GM19023 (cell line): ENCODE measurements at regions not wholly inside any gene's neighbourhood (a gene's known extent, or its start where the extent isn't known, plus 50 kb on each side); places are given as distances from the start of the nearest gene placed in this dataset.

ENCODE experiments used
- ATAC-seq: cut with Tn5 transposase; IDR thresholded peaks from one replicate; pipeline ENCODE4 v1.9.1; 2021; ENCODE audit warnings: mild to moderate bottlenecking, moderate library complexity; ENCODE audit not compliant: unreplicated experiment

GRCh38 chr4:96164814-96165351 lies 325.0 kb downstream of the PDHA2 start:
- ATAC-seq: no peak

- ATAC-seq: no peak
These were observed 326.9 kb downstream of the PDHA2 start for GRCh38 chr4:96166806-96167205.

- no peak for ATAC-seq
These were observed 330.3 kb downstream of the PDHA2 start for GRCh38 chr4:96170198-96170597.

- no peak for ATAC-seq
These were observed 333.9 kb downstream of the PDHA2 start for GRCh38 chr4:96173756-96174155.

GRCh38 chr4:96175871-96176270 lies 336.0 kb downstream of the PDHA2 start:
- ATAC-seq: no peak

- no peak for ATAC-seq
These were observed 343.7 kb downstream of the PDHA2 start for GRCh38 chr4:96183611-96184010.

GRCh38 chr4:96186593-96186992 lies 346.7 kb downstream of the PDHA2 start:
- no peak for ATAC-seq

GRCh38 chr4:96189761-96190160 lies 349.9 kb downstream of the PDHA2 start:
- ATAC-seq: no peak

GRCh38 chr4:96193061-96193460 lies 353.2 kb downstream of the PDHA2 start:
- ATAC-seq: no peak

GRCh38 chr4:96194993-96195392 lies 355.1 kb downstream of the PDHA2 start:
- no peak for ATAC-seq

GRCh38 chr4:96205143-96205936 lies 365.4 kb downstream of the PDHA2 start:
- ATAC-seq: no peak

- no peak for ATAC-seq
These were observed 387.6 kb downstream of the PDHA2 start for GRCh38 chr4:96227515-96227914.

- no peak for ATAC-seq
These were observed 388.6 kb downstream of the PDHA2 start for GRCh38 chr4:96228463-96228862.

GRCh38 chr4:96240041-96240440 lies 400.1 kb downstream of the PDHA2 start:
- no peak for ATAC-seq

GRCh38 chr4:96241819-96242218 lies 401.9 kb downstream of the PDHA2 start:
- no peak for ATAC-seq

- ATAC-seq: no peak
These were observed 407.2 kb downstream of the PDHA2 start for GRCh38 chr4:96247096-96247495.

- no peak for ATAC-seq
These were observed 408.3 kb downstream of the PDHA2 start for GRCh38 chr4:96248225-96248624.

GRCh38 chr4:96260064-96260682 lies 420.3 kb downstream of the PDHA2 start:
- no peak for ATAC-seq

- ATAC-seq: no peak
These were observed 422.2 kb downstream of the PDHA2 start for GRCh38 chr4:96262057-96262456.

- ATAC-seq: no peak
These were observed 423.4 kb downstream of the PDHA2 start for GRCh38 chr4:96263291-96263690.

GRCh38 chr4:96264941-96265463 lies 425.1 kb downstream of the PDHA2 start:
- no peak for ATAC-seq

GRCh38 chr4:96293806-96294205 lies 453.9 kb downstream of the PDHA2 start:
- ATAC-seq: no peak
